Spleen (tissue), 11 donors: ENCODE measurements at regions not wholly inside any gene's neighbourhood (a gene's known extent, or its start where the extent isn't known, plus 50 kb on each side); places are given as distances from the start of the nearest gene placed in this dataset.

Experiments used
- DNase-seq: peaks from one replicate; pipeline ENCODE4 v3.0.0-alpha.2; 2020
- H3K27ac ChIP-seq, 8 donors: fragments of 200-600 bp; sonication (generic) in 7 of 8; 1 replicate in 4 of 8; 2 replicates in 4 of 8; pipeline versions ENCODE4 v1.5.0 to v1.8.0; 2016 to 2021; ENCODE audit warnings: inconsistent platforms in 4 of 8, mild to moderate bottlenecking in 4 of 8, moderate library complexity in 1 of 8
- H3K27me3 ChIP-seq, 7 donors: fragments of 200-600 bp; sonication (generic) in 6 of 7; replicated peaks in 1 of 7; 1 replicate in 4 of 7; 2 replicates in 3 of 7; pipeline versions ENCODE4 v1.5.0 to v1.8.0; 2016 to 2021; ENCODE audit warnings: inconsistent platforms in 3 of 7, mild to moderate bottlenecking in 1 of 7
- H3K36me3 ChIP-seq, 6 donors: fragments of 200-600 bp; sonication (generic) in 5 of 6; 1 replicate in 4 of 6; 2 replicates in 2 of 6; pipeline versions ENCODE4 v1.5.0 to v1.8.0; 2016 to 2021; ENCODE audit warnings: inconsistent platforms in 2 of 6
- H3K4me1 ChIP-seq, 6 donors: fragments of 200-600 bp; sonication (generic) in 5 of 6; 1 replicate in 3 of 6; 2 replicates in 3 of 6; pipeline versions ENCODE4 v1.5.0 to v1.8.0; 2016 to 2021; ENCODE audit warnings: inconsistent platforms in 3 of 6
- H3K4me3 ChIP-seq, 8 donors: fragments of 200-600 bp; sonication (generic) in 7 of 8; 1 replicate in 4 of 8; 2 replicates in 4 of 8; pipeline versions ENCODE4 v1.5.0 to v1.8.0; 2016 to 2021; ENCODE audit warnings: inconsistent platforms in 4 of 8, mild to moderate bottlenecking in 4 of 8, moderate library complexity in 2 of 8
- H3K9me3 ChIP-seq, 8 donors: fragments of 200-600 bp; sonication (generic) in 7 of 8; 1 replicate in 4 of 8; 2 replicates in 4 of 8; pipeline versions ENCODE4 v1.5.0 to v1.8.0; 2016 to 2021; ENCODE audit warnings: inconsistent platforms in 4 of 8
- POLR2A ChIP-seq, 3 donors: fragments of 450-650 bp; IDR thresholded peaks; one replicate each; pipeline ENCODE4 v1.5.1; 2017; ENCODE audit warnings: antibody characterized with exemption in 3 of 3, mild to moderate bottlenecking in 1 of 3
- POLR2AphosphoS5 ChIP-seq, 3 donors: sonication (generic); formaldehyde crosslinking; IDR thresholded peaks; one replicate each; pipeline ENCODE4 v1.5.1; 2017; ENCODE audit warnings: antibody characterized with exemption in 3 of 3
- WGBS, 5 donors: extraction: QIAGEN DNeasy Blood & Tissue Kit in 3 of 5; methylation state at CpG; one replicate each; pipeline versions ENCODE4 v1.1.5 to v1.1.7; 2013 to 2018; 5-methylcytosine and 5-hydroxymethylcytosine counted together
- intact Hi-C: fragments of 100-400 bp; cut with DNase I; formaldehyde crosslinking; loops from one replicate; pipeline ENCODE4 v1.15.0; 2023; ENCODE audit warnings: low total_unique reads
- TF ChIP-seq, protein P1 (sequence below), 11 experiments: fragments of 200-600 bp in 7 of 11; fragments of 450-650 bp in 4 of 11; sonication (generic) in 4 of 11; IDR thresholded peaks in 8 of 11; conservative IDR thresholded peaks in 3 of 11; 1 replicate in 7 of 11; 2 replicates in 4 of 11; pipeline versions ENCODE4 v1.4.0 to v1.8.0; 2016 to 2021; ENCODE audit warnings: antibody characterized with exemption in 11 of 11, inconsistent platforms in 4 of 11, mild to moderate bottlenecking in 1 of 11
- donor health status: healthy with polysubstance abuse.
- donor health status: DM: no; HTN: no; CAD: no; lungs with moderate emphysema.
- donor health status: DM: no; HTN: no; CAD: no.
- donor health status: Bipolar disorder and iron deficiency.
- donor health status: healthy.
- donor health status: DM: no; HTN: no; CAD: no.
- donor health status: DM: yes; HTN: yes; CAD: no.

- no peak overlapping the region for H3K27ac ChIP-seq
- TF ChIP-seq POLR2AphosphoS5 (IDR thresholded peaks at IDR 0.05) (no peak), POLR2A (IDR thresholded peaks at IDR 0.05) (no peak)
- TF ChIP-seq, protein P1, sequence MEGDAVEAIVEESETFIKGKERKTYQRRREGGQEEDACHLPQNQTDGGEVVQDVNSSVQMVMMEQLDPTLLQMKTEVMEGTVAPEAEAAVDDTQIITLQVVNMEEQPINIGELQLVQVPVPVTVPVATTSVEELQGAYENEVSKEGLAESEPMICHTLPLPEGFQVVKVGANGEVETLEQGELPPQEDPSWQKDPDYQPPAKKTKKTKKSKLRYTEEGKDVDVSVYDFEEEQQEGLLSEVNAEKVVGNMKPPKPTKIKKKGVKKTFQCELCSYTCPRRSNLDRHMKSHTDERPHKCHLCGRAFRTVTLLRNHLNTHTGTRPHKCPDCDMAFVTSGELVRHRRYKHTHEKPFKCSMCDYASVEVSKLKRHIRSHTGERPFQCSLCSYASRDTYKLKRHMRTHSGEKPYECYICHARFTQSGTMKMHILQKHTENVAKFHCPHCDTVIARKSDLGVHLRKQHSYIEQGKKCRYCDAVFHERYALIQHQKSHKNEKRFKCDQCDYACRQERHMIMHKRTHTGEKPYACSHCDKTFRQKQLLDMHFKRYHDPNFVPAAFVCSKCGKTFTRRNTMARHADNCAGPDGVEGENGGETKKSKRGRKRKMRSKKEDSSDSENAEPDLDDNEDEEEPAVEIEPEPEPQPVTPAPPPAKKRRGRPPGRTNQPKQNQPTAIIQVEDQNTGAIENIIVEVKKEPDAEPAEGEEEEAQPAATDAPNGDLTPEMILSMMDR (IDR thresholded peaks at IDR 0.05 in 8 of 11, conservative IDR thresholded peaks at IDR 0.05 in 3 of 11), result no peak
- H3K36me3 ChIP-seq, result no peaks in the 10 kb centered on the region
- intact Hi-C loops, result loop anchor here (5.0 kb wide), 1 partner anchor 168 kb away; no protein-coding TSS in a partner anchor
- 88 to 94% (median 91%) methylated on average over 3 of the region's 3 CpGs for WGBS, 5 donors
- no peaks in the 10 kb centered on the region for H3K9me3 ChIP-seq
- H3K4me1 ChIP-seq, result peaks cover 3 to 46% (median 17%) of the 10 kb centered on the region in 6 donors
- no peaks in the 10 kb centered on the region for H3K27me3 ChIP-seq
- no peak overlapping the region for H3K4me3 ChIP-seq
- DNase-seq, result no peak
Observed at GRCh38 chr5:39544941-39545340, 120.2 kb upstream of the DAB2 start.

GRCh38 chr5:39543335-39543734 is 118.6 kb upstream of the DAB2 start:
- no peaks in the 10 kb centered on the region for H3K36me3 ChIP-seq
- WGBS, 5 donors, result 21 to 42% (median 30%) methylated on average over 3 of the region's 3 CpGs
- TF ChIP-seq, protein P1 (IDR thresholded peaks at IDR 0.05 in 8 of 11, conservative IDR thresholded peaks at IDR 0.05 in 3 of 11), result no peak
- TF ChIP-seq POLR2A (IDR thresholded peaks at IDR 0.05) (no peak), POLR2AphosphoS5 (IDR thresholded peaks at IDR 0.05) (no peak)
- no peaks in the 10 kb centered on the region for H3K27me3 ChIP-seq
- DNase-seq, result no peak
- intact Hi-C loops, result no loop called here
- H3K4me1 ChIP-seq, result peaks cover 6 to 52% (median 17%) of the 10 kb centered on the region in 6 donors
- H3K4me3 ChIP-seq, result no peak overlapping the region
- peak overlapping the region in 7 of 8 donors; percentile 34 to 64 (median 59) for H3K27ac ChIP-seq
- no peaks in the 10 kb centered on the region for H3K9me3 ChIP-seq

DNA sequence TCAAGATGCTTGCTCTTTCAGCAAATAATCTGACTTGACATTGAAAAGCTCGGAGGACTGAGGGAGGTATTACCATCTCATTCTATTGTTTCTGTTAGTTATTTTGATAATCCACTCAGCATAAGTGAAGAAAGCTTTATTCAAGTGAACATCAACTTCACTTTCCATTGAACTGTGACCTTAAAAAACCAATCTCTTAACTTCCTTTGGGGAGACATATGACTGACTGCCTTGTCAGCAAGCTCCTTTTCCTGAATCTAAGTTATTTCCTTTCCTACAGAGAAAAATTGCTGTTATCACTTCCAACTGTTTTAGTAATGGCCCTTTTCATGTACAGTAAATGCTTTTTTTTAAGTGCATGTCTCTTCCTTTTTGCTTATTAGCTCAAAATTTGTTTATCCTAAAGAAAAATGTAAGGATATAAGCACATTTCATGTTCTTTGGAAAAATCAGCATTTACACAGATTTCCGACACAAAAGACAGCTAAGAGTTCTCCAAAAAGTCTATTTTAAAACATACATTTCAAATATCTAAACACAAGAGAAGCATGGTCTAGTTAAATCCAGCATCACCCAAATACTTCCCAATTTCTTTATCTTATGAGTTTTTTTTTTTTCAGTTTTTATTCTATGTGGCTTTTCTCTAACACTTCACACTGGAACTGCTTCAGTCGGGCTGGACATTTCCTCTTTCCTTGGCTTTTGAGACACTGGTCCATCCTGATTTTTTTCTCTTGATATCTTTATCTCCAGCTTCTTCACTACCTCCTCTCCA is 117.9 kb upstream of the DAB2 start:
- no peak overlapping the region for H3K4me3 ChIP-seq
- no peaks in the 10 kb centered on the region for H3K27me3 ChIP-seq
- H3K27ac ChIP-seq, result peak overlapping the region; percentile 7 to 64 (median 58)
- H3K4me1 ChIP-seq, result peaks cover 6 to 49% (median 15%) of the 10 kb centered on the region in 6 donors
- 46 to 64% (median 54%) methylated on average over 3 of the region's 3 CpGs for WGBS, 5 donors
- TF ChIP-seq POLR2A (IDR thresholded peaks at IDR 0.05) (no peak), POLR2AphosphoS5 (IDR thresholded peaks at IDR 0.05) (no peak)
- TF ChIP-seq, protein P1 (IDR thresholded peaks at IDR 0.05 in 8 of 11, conservative IDR thresholded peaks at IDR 0.05 in 3 of 11), result no peak
- intact Hi-C loops, result no loop called here
- H3K36me3 ChIP-seq, result no peaks in the 10 kb centered on the region
- H3K9me3 ChIP-seq, result no peaks in the 10 kb centered on the region
- DNase-seq, result no peak

- intact Hi-C loops, result no loop called here
- WGBS, 5 donors, result 67 to 79% (median 76%) methylated on average over 5 of the region's 5 CpGs
Observed at GRCh38 chr5:39541920-39542319, 117.1 kb upstream of the DAB2 start.

More at GRCh38 chr5:39541920-39542319, 117.1 kb upstream of the DAB2 start:
- Histone ChIP-seq H3K9me3 (no peaks in the 10 kb centered on the region), H3K27ac (peak overlapping the region in 3 of 8 donors; percentile 59 to 64 (median 62)), H3K4me1 (peaks cover 6 to 42% (median 8%) of the 10 kb centered on the region in 6 donors), H3K36me3 (no peaks in the 10 kb centered on the region), H3K4me3 (no peak overlapping the region), H3K27me3 (no peaks in the 10 kb centered on the region)
- DNase-seq, result no peak
- no peak for TF ChIP-seq POLR2AphosphoS5 (IDR thresholded peaks at IDR 0.05)
- no peak for TF ChIP-seq POLR2A (IDR thresholded peaks at IDR 0.05)
- TF ChIP-seq, protein P1 (IDR thresholded peaks at IDR 0.05 in 8 of 11, conservative IDR thresholded peaks at IDR 0.05 in 3 of 11), result no peak
